Fibroblast of skin of right biceps (primary cell): ENCODE measurements at regions not wholly inside any gene's neighbourhood (a gene's known extent, or its start where the extent isn't known, plus 50 kb on each side); places are given as distances from the start of the nearest gene placed in this dataset.

ENCODE experiments used
- DNase-seq: peaks from one replicate; pipeline ENCODE4 v3.0.0-alpha.2; 2013

GRCh38 chr6:167569879-167570278, 245.0 kb downstream of the TTLL2 start:
- no peak for DNase-seq

- DNase-seq: no peak
Measured at GRCh38 chr6:167570460-167571400, 245.8 kb downstream of the TTLL2 start.

GRCh38 chr6:167571550-167571949, 246.7 kb downstream of the TTLL2 start:
- DNase-seq: no peak

- DNase-seq: no peak
Measured at GRCh38 chr6:167572106-167572505, 247.2 kb downstream of the TTLL2 start.

DNA sequence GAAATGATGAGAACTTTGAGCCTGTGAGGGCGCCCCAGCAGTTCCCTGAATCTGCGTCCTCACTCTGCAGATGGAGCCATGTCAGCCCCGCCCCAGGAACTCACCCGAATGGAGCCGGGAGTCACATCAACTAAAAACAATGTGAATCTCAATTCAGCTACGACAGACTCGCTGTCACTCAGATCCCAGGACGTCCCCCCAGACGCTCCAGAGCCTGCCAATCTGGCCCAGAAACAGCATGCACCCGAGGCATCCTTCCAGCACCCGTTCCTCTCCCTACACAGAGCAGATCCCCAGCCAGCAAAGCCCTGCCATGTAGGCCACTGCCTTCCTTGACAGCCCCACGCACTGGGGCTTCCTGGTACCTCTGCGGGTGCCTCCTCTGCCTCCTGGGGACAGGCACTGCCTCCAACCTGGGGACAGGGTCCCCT, 248.0 kb downstream of the TTLL2 start:
- DNase-seq: no peak

- DNase-seq: no peak
Measured at GRCh38 chr6:167573461-167574215, 248.8 kb downstream of the TTLL2 start.

DNA sequence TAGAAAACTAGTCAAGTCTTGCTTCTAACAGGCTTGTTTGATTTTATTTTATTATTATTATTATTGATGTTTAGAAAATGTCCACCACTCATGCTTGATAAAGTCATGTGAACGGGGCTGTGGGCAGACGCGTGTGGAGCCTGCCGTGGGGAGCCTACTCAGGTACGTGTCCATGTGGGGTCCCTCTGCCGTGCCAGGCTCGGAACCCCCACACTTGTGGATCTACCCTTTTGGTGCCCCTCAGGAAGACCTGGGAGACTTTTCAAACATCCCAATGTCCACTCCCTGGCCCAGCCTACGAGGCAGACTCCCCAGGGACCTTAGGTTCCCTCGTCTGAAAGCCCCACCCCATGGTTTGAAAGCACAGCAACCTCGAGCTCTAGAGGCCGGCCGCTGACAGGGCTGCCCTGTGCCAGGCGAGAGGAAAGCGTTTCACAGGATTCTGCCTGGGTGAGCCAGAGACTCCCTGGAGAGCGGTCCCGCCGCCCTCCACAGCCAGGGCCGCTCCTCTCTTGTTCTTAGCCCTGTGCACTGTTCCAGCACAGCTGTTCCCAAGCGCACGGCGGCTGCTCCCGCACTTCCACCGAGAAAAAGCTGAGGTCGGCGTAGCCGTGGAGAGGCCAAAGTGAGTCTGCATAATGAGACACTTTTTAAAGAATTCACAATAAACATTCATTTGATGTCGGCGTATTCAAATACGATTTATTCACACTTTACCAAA, 249.7 kb downstream of the TTLL2 start:
- no peak for DNase-seq

- DNase-seq: no peak
Measured at GRCh38 chr6:167575158-167575696, 250.3 kb downstream of the TTLL2 start.

GRCh38 chr6:167576050-167576741, 250.5 kb upstream of the AFDN start:
- no peak for DNase-seq

DNA sequence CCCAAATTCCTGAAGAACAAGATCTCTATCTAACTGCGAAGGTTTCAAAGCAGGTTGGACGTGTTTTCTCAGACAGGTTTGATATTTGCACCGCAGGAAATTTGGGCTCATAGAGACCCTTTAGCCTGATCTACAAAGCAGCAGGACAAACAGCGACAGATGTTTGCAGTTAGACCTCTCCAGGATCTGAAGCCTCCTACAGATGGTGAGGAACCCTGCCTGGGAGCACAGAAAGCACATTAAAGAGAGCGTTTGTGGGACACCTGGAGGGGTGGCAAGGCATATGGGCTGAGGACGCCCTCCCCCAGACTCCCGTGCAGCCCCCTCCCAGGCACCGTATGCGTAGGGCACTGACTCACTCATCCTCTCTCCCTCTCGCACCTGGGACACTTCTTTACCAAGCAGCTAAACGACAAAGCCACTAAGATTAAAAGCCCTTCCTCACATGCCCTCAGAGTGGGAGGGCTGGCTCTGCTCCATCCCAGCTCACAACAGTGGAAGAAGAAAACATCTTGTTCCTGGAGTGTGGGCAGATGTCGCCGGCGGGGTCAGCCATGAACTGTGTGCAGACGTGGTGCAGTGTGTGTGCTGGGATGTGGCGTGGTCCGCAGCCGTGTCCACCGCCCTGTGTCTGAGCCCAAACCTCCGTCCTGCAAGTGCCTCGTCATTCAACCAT, 249.7 kb upstream of the AFDN start:
- DNase-seq: no peak

GRCh38 chr6:167577891-167578361, 248.8 kb upstream of the AFDN start:
- DNase-seq: no peak

DNA sequence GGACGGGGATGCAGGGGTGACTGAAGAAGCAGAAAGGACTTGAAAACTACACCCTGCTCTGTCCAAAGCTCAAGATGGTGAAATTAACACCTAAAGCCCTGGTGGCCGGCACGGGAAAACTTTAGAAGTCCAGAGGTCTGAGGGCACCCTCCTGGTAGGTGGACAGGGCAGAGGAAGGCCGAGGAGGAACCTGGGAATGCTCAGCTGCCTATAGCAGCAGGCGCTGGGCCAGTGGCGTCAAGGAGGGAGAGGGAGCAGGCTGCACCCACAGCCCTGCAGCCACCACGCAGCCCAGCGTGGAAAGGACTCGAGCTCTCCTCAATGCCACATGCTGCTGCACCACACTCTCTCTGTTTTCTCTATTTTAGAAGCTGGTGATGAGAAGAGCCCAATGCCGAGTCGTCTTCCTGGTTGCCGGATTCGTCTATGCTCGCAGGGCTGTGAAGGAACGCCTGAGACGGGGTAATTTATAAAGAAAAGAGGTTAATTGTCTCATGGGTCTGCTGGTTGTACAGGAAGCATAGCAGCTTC, 248.3 kb upstream of the AFDN start:
- no peak for DNase-seq

- DNase-seq: no peak
Measured at GRCh38 chr6:167579806-167580618, 246.7 kb upstream of the AFDN start.

DNA sequence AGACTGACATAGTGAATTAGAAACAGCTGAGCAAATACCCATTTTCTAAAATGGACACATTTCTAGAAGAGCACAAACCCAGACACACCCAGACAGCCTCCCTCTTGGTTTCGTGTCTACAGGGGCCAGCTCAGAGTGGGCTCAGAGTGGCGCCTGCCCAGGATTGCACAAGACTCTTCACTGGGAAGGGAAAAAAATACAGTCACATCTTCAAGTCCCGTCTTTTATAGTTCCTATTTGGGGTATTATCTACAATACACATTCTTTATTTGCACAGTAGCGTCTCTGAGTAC, 246.1 kb upstream of the AFDN start:
- DNase-seq: no peak

GRCh38 chr6:167581637-167582036, 245.1 kb upstream of the AFDN start:
- no peak for DNase-seq

GRCh38 chr6:167583412-167583811, 243.3 kb upstream of the AFDN start:
- no peak for DNase-seq

DNA sequence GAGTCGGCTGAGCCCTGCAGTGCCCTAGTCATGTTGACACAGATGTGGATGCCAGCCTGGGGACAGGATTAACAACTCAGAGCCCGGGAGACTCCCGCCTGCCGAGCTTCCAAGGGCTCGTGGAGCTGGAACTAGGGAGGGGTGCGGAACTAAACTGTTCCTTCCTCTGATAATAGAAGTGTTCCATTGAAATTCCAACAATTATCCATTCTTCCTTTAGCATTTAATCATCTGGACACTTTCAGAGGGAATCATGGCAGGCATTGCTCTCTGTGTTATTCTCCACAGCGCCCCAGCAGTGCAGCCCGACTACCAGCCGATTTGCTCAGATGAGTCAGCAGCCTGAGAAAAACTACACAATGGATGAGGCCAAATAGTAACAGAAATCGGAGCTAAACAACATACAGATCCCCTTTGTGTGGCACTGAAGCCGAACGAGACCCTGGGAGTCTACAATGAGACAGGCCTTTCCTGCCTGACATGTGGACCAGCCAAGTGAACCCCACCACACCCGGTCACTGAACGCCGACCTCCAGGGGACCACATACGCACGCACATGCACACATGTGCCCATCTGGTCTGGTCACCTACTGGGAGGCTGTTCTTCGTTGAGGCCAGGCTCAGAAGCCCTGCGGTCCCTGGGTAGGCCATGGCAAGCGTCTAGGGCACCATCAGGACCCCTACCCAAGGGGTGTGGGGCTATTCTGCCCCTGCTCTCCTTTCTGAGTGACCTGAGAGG, 238.4 kb upstream of the AFDN start:
- DNase-seq: no peak

DNA sequence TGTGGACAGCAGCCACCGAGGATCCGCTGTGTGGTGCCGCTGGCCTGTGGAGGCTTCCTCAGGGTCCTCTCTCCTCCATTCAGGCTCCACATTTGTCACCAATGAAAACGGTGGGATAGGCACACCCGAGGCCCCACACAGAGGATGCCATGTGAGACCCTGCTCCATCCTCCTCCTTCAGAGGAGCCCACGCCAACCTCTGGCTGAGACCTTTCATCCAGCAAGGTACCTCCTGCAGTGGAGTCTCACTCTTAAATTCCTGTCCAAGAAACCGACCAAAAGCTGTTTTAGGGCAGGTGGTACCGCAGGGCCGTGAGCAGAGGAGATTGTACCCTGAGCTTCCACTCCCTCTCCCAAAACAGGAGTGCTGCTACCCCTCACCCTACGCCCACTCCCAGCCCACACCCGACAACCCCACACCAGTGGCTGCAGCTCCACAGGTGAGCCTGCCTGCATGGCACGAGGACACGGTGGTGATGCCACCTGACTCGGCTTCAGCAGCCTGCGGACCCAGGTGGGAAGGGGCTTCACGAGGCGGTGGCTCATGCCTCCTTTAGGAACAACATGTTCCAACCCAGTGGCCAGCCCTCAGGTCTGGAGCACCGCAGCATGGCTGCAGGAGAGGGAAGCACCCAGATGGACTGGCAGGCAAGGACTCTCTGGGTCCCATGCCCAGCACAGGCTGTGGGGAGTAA, 237.6 kb upstream of the AFDN start:
- DNase-seq: no peak

- DNase-seq: no peak
Measured at GRCh38 chr6:167589615-167589940, 237.1 kb upstream of the AFDN start.

GRCh38 chr6:167590193-167590592, 236.5 kb upstream of the AFDN start:
- DNase-seq: no peak
